ELF-1 (cell line): ENCODE measurements at regions not wholly inside any gene's neighbourhood (a gene's known extent, or its start where the extent isn't known, plus 50 kb on each side); places are given as distances from the start of the nearest gene placed in this dataset.

Experiments
- DNase-seq: peaks from one replicate; pipeline ENCODE4 v3.0.0-alpha.2; 2016; ENCODE audit warnings: low read depth, low spot score

- DNase-seq = no peak
Observed at GRCh38 chr1:189435398-189435797, 1042.3 kb downstream of the BRINP3 start.

DNA sequence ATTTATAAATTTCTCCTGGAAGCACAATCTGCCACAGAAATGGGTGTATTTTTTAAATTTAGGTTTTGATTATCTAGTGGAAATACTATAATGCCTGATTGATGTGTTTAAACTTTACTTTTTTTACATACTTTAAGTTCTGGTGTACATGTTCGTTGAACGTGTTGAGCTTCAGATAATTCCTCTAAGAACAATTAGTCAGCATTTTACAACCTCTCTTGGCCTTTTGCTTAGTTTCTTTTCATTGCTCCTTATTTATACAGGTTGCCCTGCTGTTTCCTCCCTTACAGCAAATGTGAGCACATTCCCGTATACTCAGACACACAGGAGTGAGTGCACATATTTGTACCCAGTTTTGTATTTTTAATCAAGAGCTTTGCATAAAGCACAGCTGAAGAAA is 1038.9 kb downstream of the BRINP3 start:
- DNase-seq = no peak

DNA sequence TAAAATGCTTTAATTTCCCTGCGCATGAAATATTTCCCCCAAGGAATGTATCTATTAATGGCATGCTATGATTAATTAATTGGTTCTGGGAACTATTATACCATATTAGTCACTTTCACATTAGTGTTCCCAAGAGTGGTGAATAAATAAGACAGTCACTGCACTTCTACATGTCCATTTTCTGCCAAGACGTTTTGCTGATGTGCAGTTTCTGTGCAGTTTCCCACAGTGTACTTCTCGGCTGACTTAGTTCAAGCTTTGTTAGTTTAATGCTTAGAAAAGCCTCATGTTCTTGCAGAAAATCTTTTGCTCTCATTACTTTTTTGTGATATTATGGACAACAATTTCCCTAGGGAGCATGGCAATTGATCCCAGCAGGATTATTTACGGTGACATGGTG is 1014.5 kb downstream of the BRINP3 start:
- no peak for DNase-seq

DNA sequence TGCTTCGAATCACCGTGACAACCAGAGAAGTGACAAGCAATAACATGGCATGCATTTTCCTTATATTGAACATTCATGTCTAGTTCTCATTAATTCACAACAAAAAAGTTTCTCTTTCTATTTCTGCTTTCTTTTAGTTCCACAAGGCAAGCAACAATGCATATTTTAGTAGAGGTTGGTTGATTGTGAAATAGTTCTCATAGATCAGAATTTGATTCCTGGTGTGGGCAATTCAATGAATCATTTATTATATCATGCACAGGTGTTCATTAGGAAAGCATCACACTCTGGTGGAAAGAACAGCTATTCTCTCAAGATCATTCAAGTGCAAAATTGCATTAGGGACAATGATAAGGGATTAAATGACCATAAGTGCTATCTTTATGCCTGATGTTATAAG is 980.9 kb downstream of the BRINP3 start:
- no peak for DNase-seq

GRCh38 chr1:189499736-189500135 is 977.9 kb downstream of the BRINP3 start:
- no peak for DNase-seq

- DNase-seq = no peak
Observed at GRCh38 chr1:189500778-189501177, 976.9 kb downstream of the BRINP3 start.

GRCh38 chr1:189510827-189511226 is 966.8 kb downstream of the BRINP3 start:
- DNase-seq = no peak

DNA sequence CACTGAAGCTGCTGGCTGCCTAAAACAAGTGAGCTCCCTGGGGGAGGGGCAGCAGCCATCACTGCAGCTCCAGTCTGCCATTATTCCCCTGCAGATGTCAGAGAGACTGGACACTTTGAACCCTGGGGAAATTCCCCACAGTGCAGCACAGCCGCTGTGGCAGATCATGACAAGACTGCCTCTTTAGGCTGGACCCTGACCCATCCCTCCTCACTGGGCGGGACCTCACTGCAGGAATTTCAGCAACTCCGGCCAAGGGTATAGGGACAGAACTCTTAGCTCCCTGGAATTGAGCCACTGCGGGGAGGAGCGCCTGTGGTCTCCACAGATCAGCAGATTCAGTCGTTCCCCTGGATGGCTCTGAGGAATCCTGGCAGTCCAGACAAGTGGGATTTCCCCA is 964.6 kb downstream of the BRINP3 start:
- peak; percentile 1 for DNase-seq

DNA sequence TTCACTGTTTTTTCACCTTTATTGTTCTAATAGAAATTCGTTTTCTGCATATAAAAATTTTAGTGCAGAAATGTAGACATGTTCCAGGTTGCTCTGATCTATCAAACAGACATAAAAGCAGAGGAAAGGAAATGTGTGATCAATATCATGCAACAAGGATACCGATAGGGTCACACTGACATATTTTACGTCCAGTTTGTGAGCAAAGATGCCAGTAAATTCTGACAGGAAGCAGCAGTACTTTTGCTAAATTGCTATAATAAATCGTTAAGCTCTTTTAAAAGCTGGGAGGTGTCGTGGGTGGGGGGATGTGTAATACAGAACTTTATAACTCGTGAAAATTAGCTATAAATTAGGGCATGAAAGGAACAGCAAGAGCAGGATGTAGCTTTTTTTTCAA is 955.2 kb downstream of the BRINP3 start:
- DNase-seq = no peak

DNA sequence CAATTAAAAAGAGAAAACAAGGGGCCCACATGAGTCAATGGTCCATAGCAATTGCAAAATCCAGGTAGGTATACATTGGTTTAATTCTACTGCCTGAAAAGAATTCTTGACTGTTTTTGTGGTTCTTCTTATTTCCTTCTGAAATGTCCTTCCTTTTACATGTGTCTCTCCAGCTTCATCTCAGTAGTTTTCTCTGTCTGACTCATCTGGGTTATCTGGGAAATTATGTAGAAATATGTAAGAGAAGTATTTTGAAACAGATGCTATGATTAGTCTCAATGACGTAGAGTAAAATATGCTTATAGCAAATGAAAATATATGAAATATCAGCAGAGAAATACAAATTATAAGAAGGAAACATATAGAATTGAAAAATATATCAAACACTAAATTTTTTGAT is 953.2 kb downstream of the BRINP3 start:
- no peak for DNase-seq

GRCh38 chr1:189530162-189530561 is 947.5 kb downstream of the BRINP3 start:
- no peak for DNase-seq

- DNase-seq = no peak
Observed at GRCh38 chr1:189538271-189538670, 939.4 kb downstream of the BRINP3 start.

- DNase-seq = no peak
Observed at GRCh38 chr1:189550498-189550897, 927.2 kb downstream of the BRINP3 start.

GRCh38 chr1:189563784-189564183 is 913.9 kb downstream of the BRINP3 start:
- DNase-seq = no peak

GRCh38 chr1:189567890-189568289 is 909.8 kb downstream of the BRINP3 start:
- no peak for DNase-seq

GRCh38 chr1:189596197-189596596 is 881.5 kb downstream of the BRINP3 start:
- DNase-seq = no peak

DNA sequence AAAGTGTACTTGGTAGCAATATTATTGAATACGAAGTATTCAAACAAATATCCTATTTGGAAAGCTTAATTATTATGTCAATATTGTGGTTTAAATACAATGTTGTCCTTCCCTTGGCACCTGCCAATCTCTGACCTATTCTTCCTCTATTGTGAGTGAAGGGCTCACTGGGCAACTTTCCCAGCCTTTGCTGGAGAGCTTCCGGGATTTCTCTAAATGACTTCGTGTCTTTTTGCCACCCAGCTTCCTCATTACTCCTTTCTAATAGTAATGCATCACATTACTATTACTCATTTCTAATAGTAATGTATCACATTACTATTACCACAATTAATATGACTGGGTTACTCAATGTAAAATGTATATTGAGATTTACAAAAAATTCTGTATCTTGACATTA is 880.6 kb downstream of the BRINP3 start:
- no peak for DNase-seq

DNA sequence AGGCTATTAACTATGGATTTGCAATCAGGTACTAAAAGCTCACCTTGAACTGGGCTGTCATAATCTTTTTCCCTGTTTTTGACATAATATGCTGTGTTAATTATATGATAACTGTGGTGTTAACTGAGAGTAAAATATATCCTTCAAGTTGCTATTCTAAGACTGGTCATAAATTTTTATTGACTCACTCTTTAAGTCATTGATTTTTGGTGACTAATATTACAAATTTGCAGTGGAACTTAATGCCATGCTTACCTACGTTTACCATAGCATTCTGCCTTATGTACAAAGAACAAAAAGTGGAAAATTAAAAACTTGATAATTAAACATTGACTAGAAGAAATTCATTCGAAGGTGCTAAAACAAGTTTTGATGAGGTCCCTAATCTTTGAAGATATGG is 872.4 kb downstream of the BRINP3 start:
- DNase-seq = no peak

- DNase-seq = no peak
Observed at GRCh38 chr1:189606047-189606446, 871.6 kb downstream of the BRINP3 start.

DNA sequence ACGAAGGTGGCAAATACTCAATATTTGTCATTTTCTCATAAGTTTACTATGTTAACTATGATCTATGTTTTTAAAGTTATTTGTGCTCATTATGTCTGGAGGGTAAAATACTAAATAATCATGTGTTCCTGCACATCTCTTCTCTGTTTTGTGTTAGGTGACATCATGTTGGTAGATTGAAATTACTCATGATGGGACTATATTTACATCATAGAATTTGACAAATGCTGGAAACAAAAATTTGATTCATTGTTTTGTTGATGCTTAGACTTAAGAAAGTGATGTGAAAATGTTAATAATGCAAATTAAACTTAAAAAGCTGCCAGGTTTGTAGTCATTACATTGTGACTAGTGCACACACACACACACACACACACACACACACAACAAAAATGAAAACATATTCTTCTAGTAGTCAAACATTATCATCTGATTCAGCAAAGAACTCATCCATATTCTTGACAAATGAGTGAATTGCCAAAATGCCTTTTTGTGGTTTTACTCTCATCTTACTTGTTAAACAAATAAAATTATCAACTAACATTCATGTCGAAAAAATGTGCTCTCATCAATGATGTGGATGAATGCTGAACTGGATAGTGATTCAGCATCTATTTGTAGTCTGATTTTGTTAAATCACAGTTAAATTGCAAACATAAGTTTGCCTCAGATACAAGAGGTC is 870.7 kb downstream of the BRINP3 start:
- no peak for DNase-seq

DNA sequence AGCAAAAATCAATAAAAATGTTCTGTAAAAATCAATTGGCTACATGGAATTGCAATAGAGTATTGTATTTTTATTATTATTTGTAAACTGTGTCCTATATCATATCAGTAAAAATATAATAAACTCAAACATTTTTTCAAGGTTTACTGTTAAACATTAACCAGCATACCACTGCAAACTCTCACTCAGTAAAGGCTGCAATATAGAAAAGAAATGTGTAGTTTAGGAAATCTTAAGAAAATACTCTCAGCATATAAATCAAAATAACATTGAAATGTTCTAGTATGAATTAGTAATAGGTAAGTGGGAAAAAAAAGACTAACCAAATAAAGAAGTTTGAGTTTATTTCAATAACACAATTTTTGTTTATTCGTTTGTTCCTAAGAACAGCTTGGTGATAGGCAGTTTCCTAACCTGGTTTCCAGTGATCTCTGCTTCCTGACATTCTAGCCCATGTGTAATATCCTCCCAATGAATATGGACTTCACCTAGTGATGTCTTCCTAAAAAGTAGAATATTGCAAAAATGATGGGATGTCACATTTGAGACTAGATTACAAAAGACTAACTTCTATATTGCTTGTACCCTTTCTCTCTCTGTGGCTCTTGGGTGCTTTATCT is 870.1 kb downstream of the BRINP3 start:
- DNase-seq = no peak

- no peak for DNase-seq
Observed at GRCh38 chr1:189609167-189609566, 868.5 kb downstream of the BRINP3 start.

DNA sequence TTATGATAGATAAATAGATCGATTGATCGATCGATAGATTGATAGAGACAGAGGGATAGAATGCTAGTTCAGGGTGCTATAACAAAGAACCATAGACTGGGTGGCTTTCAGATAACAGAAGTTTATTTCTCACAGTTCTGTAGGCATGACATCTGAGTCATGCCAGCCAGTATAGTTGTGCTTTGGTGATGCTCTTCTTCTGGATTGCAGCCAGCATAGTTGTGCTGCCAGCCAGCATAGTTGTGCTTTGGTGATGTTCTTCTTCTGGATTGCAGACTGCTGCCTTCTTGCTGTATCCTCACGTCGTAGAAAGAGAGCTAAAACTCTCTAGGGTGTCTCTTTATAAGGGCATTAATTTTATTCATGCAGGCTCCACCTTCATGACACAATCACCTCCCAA is 860.8 kb downstream of the BRINP3 start:
- no peak for DNase-seq
